OCI-LY7 (cell line): ENCODE measurements at regions not wholly inside any gene's neighbourhood (a gene's known extent, or its start where the extent isn't known, plus 50 kb on each side); places are given as distances from the start of the nearest gene placed in this dataset.

Experiments used
- BruUV-seq: library from RNA; stranded (reverse); fragments of 400-500 nt; replicated peaks from 2 replicates; lab custom pipeline; 2021; lab: Mats Ljungman, UMichigan
- CTCF ChIA-PET: fragments of 300-600 bp; sonication (Branson Sonifier 250); formaldehyde crosslinking; loops from one replicate; lab custom pipeline; 2022; ENCODE audit warnings: antibody characterized with exemption; ENCODE audit not compliant: unreplicated experiment; lab: Charles Lee
- POLR2A ChIA-PET: fragments of 300-600 bp; sonication (Branson Sonifier 250); formaldehyde crosslinking; loops from one replicate; lab custom pipeline; 2022; ENCODE audit warnings: antibody characterized with exemption; lab: Charles Lee
- DNase-seq: peaks from one replicate; pipeline ENCODE4 v3.0.0-alpha.2; 2015; ENCODE audit warnings: low spot score
- H2AFZ ChIP-seq: fragments of 200-600 bp; sonication (generic), shearing (Covaris generic); 2 replicates; pipeline ENCODE4 v1.6.1; 2014; ENCODE audit warnings: mild to moderate bottlenecking, antibody characterized with exemption, low read length, moderate library complexity
- H3K27ac ChIP-seq: fragments of 200-600 bp; sonication (generic); 2 replicates; pipeline ENCODE4 v1.5.1; 2014; ENCODE audit warnings: mixed run types, low read depth, mild to moderate bottlenecking, moderate library complexity, low read length, inconsistent platforms; ENCODE audit not compliant: poor library complexity, severe bottlenecking
- H3K36me3 ChIP-seq: fragments of 200-600 bp; sonication (generic); 2 replicates; pipeline ENCODE4 v1.6.1; 2014; ENCODE audit warnings: mild to moderate bottlenecking, antibody characterized with exemption, low read length, moderate library complexity, mixed read lengths; ENCODE audit not compliant: insufficient read depth
- H3K4me1 ChIP-seq: fragments of 200-600 bp; sonication (generic); 2 replicates; pipeline ENCODE4 v1.5.1; 2014; ENCODE audit warnings: mild to moderate bottlenecking, low read length; ENCODE audit not compliant: insufficient read depth, poor library complexity, severe bottlenecking
- H3K4me2 ChIP-seq: fragments of 200-600 bp; sonication (generic); 2 replicates; pipeline ENCODE4 v1.6.1; 2014; ENCODE audit warnings: mild to moderate bottlenecking, low read length
- H3K4me3 ChIP-seq: fragments of 200-600 bp; sonication (generic); 2 replicates; pipeline ENCODE4 v1.5.1; 2014; ENCODE audit warnings: mild to moderate bottlenecking, low read depth, low read length; ENCODE audit not compliant: poor library complexity, severe bottlenecking
- H3K79me2 ChIP-seq: fragments of 200-600 bp; sonication (generic); 2 replicates; pipeline ENCODE4 v1.6.1; 2016; ENCODE audit warnings: low read depth, mild to moderate bottlenecking, low read length, moderate library complexity, mixed read lengths; ENCODE audit not compliant: insufficient read depth
- H3K9me2 ChIP-seq: fragments of 200-600 bp; sonication (generic); 2 replicates; pipeline ENCODE4 v1.6.1; 2016; ENCODE audit warnings: mild to moderate bottlenecking, low read length, mixed read lengths; ENCODE audit not compliant: insufficient read depth
- H3K9me3 ChIP-seq: fragments of 200-600 bp; sonication (generic); 2 replicates; pipeline ENCODE4 v1.6.1; 2014; ENCODE audit warnings: mild to moderate bottlenecking, mixed run types, low read length, mixed read lengths
- H4K20me1 ChIP-seq: fragments of 200-600 bp; sonication (generic); 2 replicates; pipeline ENCODE4 v1.6.1; 2014; ENCODE audit warnings: mild to moderate bottlenecking, antibody characterized with exemption, low read length, moderate library complexity, mixed read lengths; ENCODE audit not compliant: insufficient read depth
- CTCF ChIP-seq: fragments of 200-600 bp; sonication (generic); conservative IDR thresholded peaks from 2 replicates; pipeline ENCODE4 v1.5.1; 2014; ENCODE audit warnings: mild to moderate bottlenecking, antibody characterized with exemption, low read length, moderate library complexity, mixed read lengths
- EZH2phosphoT487 ChIP-seq: fragments of 200-600 bp; sonication (generic); IDR thresholded peaks from 2 replicates; pipeline ENCODE4 v1.6.1; 2018; ENCODE audit warnings: low read depth, borderline replicate concordance, mild to moderate bottlenecking, mixed run types, antibody characterized with exemption, low read length, moderate library complexity, mixed read lengths
- intact Hi-C: fragments of 100-400 bp; cut with micrococcal nuclease; formaldehyde crosslinking; loops from one replicate; pipeline ENCODE4 v1.10.0; 2022; ENCODE audit not compliant: unreplicated experiment

GRCh38 chr10:6782378-6782777, 202.3 kb upstream of the PRKCQ start:
- ChIA-PET CTCF (no interaction called here), POLR2A (no interaction called here)
- H3K9me3 ChIP-seq, result no peaks in the 10 kb centered on the region
- no peak overlapping the region for H3K4me3 ChIP-seq
- no TSS peak for BruUV-seq
- no peaks in the 10 kb centered on the region for H3K79me2 ChIP-seq
- no peaks in the 10 kb centered on the region for H3K9me2 ChIP-seq
- intact Hi-C loops, result no loop called here
- no peaks in the 10 kb centered on the region for H3K36me3 ChIP-seq
- H3K27ac ChIP-seq, result no peak overlapping the region
- no peak for DNase-seq
- H4K20me1 ChIP-seq, result 0 out of 2 replicates have a peak, but pooled peaks cover 3% of the 10 kb centered on the region
- TF ChIP-seq CTCF (no peak), EZH2phosphoT487 (no peak)
- no peak overlapping the region for H2AFZ ChIP-seq
- no peak overlapping the region for H3K4me2 ChIP-seq
- H3K4me1 ChIP-seq, result no peaks in the 10 kb centered on the region

- no TSS peak for BruUV-seq
- intact Hi-C loops, result no loop called here
- no peak for TF ChIP-seq CTCF
- no peak for TF ChIP-seq EZH2phosphoT487
Measured at GRCh38 chr10:6781133-6781770, 201.2 kb upstream of the PRKCQ start.

GRCh38 chr10:6780008-6780677, 200.1 kb upstream of the PRKCQ start:
- BruUV-seq, result no TSS peak
- CTCF ChIA-PET, result no interaction called here
- H3K27ac ChIP-seq, result no peak overlapping the region
- H3K4me1 ChIP-seq, result no peaks in the 10 kb centered on the region
- DNase-seq, result no peak
- H3K4me2 ChIP-seq, result no peak overlapping the region
- H3K36me3 ChIP-seq, result no peaks in the 10 kb centered on the region
- no peaks in the 10 kb centered on the region for H3K9me2 ChIP-seq
- H2AFZ ChIP-seq, result no peak overlapping the region
- intact Hi-C loops, result no loop called here
- no peaks in the 10 kb centered on the region for H3K79me2 ChIP-seq
- POLR2A ChIA-PET, result no interaction called here
- no peaks in the 10 kb centered on the region for H3K9me3 ChIP-seq
- no peak overlapping the region for H3K4me3 ChIP-seq
- TF ChIP-seq EZH2phosphoT487 (no peak), CTCF (no peak)
- no peaks in the 10 kb centered on the region for H4K20me1 ChIP-seq

More at GRCh38 chr10:6781133-6781770, 201.2 kb upstream of the PRKCQ start:
- no peaks in the 10 kb centered on the region for H3K9me2 ChIP-seq
- H3K4me2 ChIP-seq, result no peak overlapping the region
- no peak overlapping the region for H3K27ac ChIP-seq
- H3K79me2 ChIP-seq, result no peaks in the 10 kb centered on the region
- no peak for DNase-seq
- ChIA-PET POLR2A (interaction anchor here (0.7 kb wide), 1 partner anchor 488 kb away, joined by 3 read pairs; no protein-coding TSS in a partner anchor), CTCF (no interaction called here)
- no peaks in the 10 kb centered on the region for H3K4me1 ChIP-seq
- no peaks in the 10 kb centered on the region for H4K20me1 ChIP-seq
- no peaks in the 10 kb centered on the region for H3K9me3 ChIP-seq
- H2AFZ ChIP-seq, result no peak overlapping the region
- no peak overlapping the region for H3K4me3 ChIP-seq
- no peaks in the 10 kb centered on the region for H3K36me3 ChIP-seq
